Pancreas (tissue), 10 donors: ENCODE measurements at regions not wholly inside any gene's neighbourhood (a gene's known extent, or its start where the extent isn't known, plus 50 kb on each side); places are given as distances from the start of the nearest gene placed in this dataset.

Experiments used
- ATAC-seq, 4 donors: fragments of 200-7000 bp; cut with Tn5 transposase; one replicate each; pipeline versions ENCODE4 v1.8.0 to v1.9.1; 2020; ENCODE audit warnings: mild to moderate bottlenecking in 4 of 4, moderate library complexity in 4 of 4
- DNase-seq, 6 donors: peaks; one replicate each; pipeline ENCODE4 v3.0.0-alpha.2; 2020
- FAIRE-seq: peaks from 2 replicates; lab custom pipeline; 2012; peaks lifted over from hg19 to GRCh38; lab: Jason Lieb, UNC
- H3K27ac ChIP-seq, 4 donors: fragments of 200-600 bp; sonication (generic); 1 replicate in 3 of 4; 2 replicates in 1 of 4; pipeline versions ENCODE4 v1.5.0 to v1.8.0; 2020
- H3K27me3 ChIP-seq, 4 donors: fragments of 200-600 bp; one replicate each; pipeline ENCODE4 v1.8.0; 2021
- H3K36me3 ChIP-seq, 3 donors: fragments of 200-600 bp; sonication (generic) in 1 of 3; one replicate each; pipeline versions ENCODE4 v1.5.0 to v1.8.0; 2020 to 2021
- H3K4me1 ChIP-seq, 3 donors: fragments of 200-600 bp; one replicate each; pipeline ENCODE4 v1.8.0; 2021
- H3K4me3 ChIP-seq, 4 donors: fragments of 200-600 bp; sonication (generic) in 2 of 4; one replicate each; pipeline versions ENCODE4 v1.5.0 to v1.8.0; 2020 to 2021
- H3K9me3 ChIP-seq, 4 donors: fragments of 200-600 bp; one replicate each; pipeline ENCODE4 v1.8.0; 2021
- WGBS, 2 donors: extraction: QIAGEN DNeasy Blood & Tissue Kit; methylation state at CpG; one replicate each; pipeline ENCODE4 v1.1.7; 2013; 5-methylcytosine and 5-hydroxymethylcytosine counted together
- intact Hi-C, 3 donors: fragments of 100-400 bp; cut with DNase I; formaldehyde crosslinking; loops; one replicate each; pipeline versions ENCODE4 v1.11.1 to v1.14.2; 2022
- TF ChIP-seq, protein P1 (sequence below), 4 donors: fragments of 200-600 bp; sonication (generic) in 3 of 4; IDR thresholded peaks; one replicate each; pipeline versions ENCODE4 v1.5.0 to v1.8.0; 2021; ENCODE audit warnings: antibody characterized with exemption in 4 of 4
- donor health status: healthy with polysubstance abuse.
- donor health status: DM: no; HTN: no; CAD: no; lungs with moderate emphysema.
- donor health status: DM: no; HTN: no; CAD: no.
- donor health status: control.
- donor health status: control.
- donor health status: Bipolar disorder and iron deficiency.
- donor health status: DM: yes; HTN: yes; CAD: no.
- donor health status: DM: no; HTN: no; CAD: no.
- donor health status: DM: no; HTN: no; CAD: no.
- donor health status: DM: yes; HTN: yes; CAD: no.

DNA sequence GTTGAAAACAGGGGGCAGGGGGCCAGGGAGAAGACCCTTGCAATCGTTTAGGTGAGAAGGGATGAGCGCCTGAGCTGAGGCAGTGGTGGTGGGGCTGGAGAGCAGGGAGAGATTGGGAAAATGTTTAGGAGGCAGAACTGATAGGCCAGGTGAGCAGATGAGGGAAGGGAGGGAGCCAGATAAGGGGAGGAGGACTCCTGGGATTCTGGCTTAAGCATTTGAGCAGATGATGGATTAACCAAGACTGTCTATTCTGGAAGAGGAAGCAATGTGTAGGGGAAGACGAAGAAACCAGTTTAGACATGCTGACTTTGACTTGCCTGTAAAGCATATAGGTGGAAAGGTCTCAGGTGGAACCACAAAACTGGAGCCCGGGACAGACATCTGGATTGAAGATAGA is 49.9 kb upstream of the ASPRV1 start:
- Histone ChIP-seq H3K9me3 (no peaks in the 10 kb centered on the region), H3K27me3 (no peaks in the 10 kb centered on the region), H3K27ac (no peak overlapping the region), H3K4me1 (no peaks in the 10 kb centered on the region), H3K36me3 (no peaks in the 10 kb centered on the region), H3K4me3 (no peak overlapping the region)
- DNase-seq (no peak), FAIRE-seq (no peak), ATAC-seq (no peak)
- intact Hi-C loops = no loop called here
- WGBS, 2 donors = 80 to 86% methylated on average over 4 of the region's 4 CpGs
- TF ChIP-seq, protein P1, sequence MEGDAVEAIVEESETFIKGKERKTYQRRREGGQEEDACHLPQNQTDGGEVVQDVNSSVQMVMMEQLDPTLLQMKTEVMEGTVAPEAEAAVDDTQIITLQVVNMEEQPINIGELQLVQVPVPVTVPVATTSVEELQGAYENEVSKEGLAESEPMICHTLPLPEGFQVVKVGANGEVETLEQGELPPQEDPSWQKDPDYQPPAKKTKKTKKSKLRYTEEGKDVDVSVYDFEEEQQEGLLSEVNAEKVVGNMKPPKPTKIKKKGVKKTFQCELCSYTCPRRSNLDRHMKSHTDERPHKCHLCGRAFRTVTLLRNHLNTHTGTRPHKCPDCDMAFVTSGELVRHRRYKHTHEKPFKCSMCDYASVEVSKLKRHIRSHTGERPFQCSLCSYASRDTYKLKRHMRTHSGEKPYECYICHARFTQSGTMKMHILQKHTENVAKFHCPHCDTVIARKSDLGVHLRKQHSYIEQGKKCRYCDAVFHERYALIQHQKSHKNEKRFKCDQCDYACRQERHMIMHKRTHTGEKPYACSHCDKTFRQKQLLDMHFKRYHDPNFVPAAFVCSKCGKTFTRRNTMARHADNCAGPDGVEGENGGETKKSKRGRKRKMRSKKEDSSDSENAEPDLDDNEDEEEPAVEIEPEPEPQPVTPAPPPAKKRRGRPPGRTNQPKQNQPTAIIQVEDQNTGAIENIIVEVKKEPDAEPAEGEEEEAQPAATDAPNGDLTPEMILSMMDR (IDR thresholded peaks at IDR 0.05) = no peak
